Choroid plexus epithelial cell (primary cell): ENCODE measurements at regions not wholly inside any gene's neighbourhood (a gene's known extent, or its start where the extent isn't known, plus 50 kb on each side); places are given as distances from the start of the nearest gene placed in this dataset.

Experiments used
- DNase-seq: peaks from one replicate; pipeline ENCODE4 v3.0.0-alpha.2; 2010; ENCODE audit warnings: low read depth
- H3K4me3 ChIP-seq: 2 replicates; pipeline ENCODE4 v1.5.1; 2011; ENCODE audit warnings: low read depth, mild to moderate bottlenecking, control low read depth, low read length, moderate library complexity
- CTCF ChIP-seq: conservative IDR thresholded peaks from 2 replicates; pipeline ENCODE4 v1.5.1; 2011; ENCODE audit warnings: low read depth, mild to moderate bottlenecking, control low read depth, inconsistent platforms, low read length, moderate library complexity

DNA sequence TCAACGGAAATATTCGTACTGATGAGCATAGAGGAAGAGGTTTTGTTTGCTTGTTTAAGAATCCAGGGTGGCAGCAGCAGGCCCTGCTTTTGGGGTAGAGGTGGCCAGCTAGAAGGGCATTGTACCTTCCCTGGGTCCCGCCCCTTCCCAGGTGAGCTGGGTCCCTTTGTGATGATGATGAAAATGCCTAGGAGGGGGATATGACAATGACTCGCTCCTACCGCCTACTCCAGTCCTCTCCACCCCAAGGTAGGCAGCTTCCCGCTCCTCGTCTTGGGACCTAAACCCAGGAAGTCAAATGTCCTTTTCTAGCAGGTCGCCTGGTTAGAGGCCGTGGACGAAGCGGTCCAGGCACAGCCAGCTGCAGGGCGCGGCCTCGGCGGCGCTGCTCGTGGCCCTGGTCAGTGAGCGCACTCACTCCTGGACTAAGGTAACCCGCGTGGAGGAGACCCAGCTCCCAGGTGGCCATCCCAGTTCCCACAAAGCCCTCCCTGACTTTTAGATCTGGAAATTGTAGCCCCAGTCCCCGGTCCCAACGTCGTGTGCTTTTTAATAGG lies 141.4 kb downstream of the LSMEM1 start:
- no peak overlapping the region for H3K4me3 ChIP-seq
- no peak for TF ChIP-seq CTCF
- no peak for DNase-seq

- no peak for DNase-seq
- no peak overlapping the region for H3K4me3 ChIP-seq
- no peak for TF ChIP-seq CTCF
Observed at GRCh38 chr7:112624416-112624815, 143.6 kb downstream of the LSMEM1 start.

DNA sequence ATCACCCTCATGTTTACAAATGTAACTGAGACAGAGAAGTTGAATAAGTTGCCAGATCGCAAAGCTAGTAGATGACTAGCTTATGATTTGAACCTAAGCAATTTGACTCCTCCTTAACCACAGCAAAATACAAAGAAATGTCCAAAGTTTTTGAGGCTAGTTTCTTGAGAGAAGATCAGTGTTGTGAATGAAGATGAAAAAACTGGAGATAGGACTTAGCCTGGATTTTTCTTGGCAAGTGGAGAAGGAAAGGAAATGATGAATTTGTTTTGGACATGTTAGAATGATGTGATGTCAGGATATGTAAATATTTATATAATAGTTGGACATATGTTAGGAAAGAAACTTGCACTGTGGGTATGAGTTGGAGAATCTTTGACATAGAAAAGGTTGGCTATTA lies 149.8 kb downstream of the LSMEM1 start:
- H3K4me3 ChIP-seq, result no peak overlapping the region
- TF ChIP-seq CTCF, result no peak
- DNase-seq, result peak; percentile 72

GRCh38 chr7:112634107-112634506 lies 153.3 kb downstream of the LSMEM1 start:
- no peak for DNase-seq
- no peak for TF ChIP-seq CTCF
- H3K4me3 ChIP-seq, result no peak overlapping the region

DNA sequence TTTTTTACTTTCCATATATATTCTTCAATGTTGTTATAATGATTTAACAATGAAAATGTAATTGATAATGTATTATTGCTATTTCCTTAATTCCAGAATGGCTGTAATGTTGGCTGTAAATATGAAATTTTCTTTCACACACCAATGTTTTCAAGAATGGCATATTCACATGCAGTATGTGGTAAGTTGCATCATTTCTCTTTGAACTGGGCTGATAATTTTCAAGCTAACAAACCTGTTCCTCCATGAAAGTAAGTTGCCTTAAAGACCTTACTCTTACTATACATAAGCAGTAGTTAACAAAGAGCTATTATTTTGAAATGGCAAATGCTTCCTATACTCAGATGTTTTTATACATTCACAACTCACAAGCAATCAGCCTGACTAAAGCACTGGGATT lies 154.5 kb downstream of the TMEM168 start:
- no peak for DNase-seq
- no peak overlapping the region for H3K4me3 ChIP-seq
- no peak for TF ChIP-seq CTCF

- no peak for DNase-seq
- no peak overlapping the region for H3K4me3 ChIP-seq
- TF ChIP-seq CTCF, result no peak
Observed at GRCh38 chr7:112638675-112639400, 151.4 kb downstream of the TMEM168 start.

DNA sequence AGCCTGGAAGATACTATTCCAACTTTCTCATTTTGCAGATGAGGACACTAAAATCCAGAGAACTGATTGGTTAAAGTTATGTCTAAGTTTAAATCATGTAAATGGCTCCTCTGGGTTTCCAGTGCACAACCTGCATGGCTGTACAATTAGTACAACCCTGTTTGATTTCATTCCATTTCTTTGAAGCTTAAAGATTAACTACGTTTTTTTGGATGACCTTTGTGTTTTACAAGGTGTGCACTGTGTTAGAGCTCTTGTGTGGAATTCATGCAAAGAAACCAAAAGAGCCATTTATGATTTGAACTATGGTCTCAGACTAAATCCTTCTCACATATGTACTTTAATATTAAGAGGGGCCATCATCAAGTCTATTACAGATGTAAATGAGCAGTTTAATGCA lies 149.5 kb downstream of the TMEM168 start:
- DNase-seq, result no peak
- no peak for TF ChIP-seq CTCF
- no peak overlapping the region for H3K4me3 ChIP-seq
